HG03159 (cell line): ENCODE measurements at regions not wholly inside any gene's neighbourhood (a gene's known extent, or its start where the extent isn't known, plus 50 kb on each side); places are given as distances from the start of the nearest gene placed in this dataset.
"Not testable (repeated sequence)": the region's sequence is repeated elsewhere in the genome, so short reads cannot be mapped to it uniquely, and the experiment has no call there.

Experiments
- ATAC-seq: cut with Tn5 transposase; IDR thresholded peaks from one replicate; pipeline ENCODE4 v1.9.1; 2021; ENCODE audit warnings: mild to moderate bottlenecking, moderate library complexity; ENCODE audit not compliant: unreplicated experiment

- ATAC-seq, result no peak
Measured at GRCh38 chr5:67954351-67954750, 261.2 kb upstream of the PIK3R1 start.

DNA sequence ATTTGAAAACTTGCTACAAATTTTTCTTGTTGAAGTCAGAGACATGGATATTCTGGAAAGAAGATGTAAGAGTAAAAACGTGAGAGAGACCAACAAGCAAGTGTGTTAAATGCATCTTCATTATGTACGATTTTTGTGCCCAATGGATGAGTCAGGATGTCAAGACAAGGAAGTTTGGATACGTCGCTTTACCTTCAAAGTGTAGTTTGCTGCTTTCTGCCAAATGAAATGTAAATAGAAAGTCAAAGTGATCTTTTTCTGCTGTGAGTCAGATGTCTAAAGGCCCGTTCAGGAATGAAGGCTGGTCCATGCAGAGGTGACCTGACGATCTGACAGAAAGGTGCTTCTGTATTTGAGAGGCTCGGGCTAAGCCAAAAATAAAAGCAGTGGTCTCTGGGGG, 273.1 kb upstream of the PIK3R1 start:
- ATAC-seq, result no peak

- ATAC-seq, result no peak
Measured at GRCh38 chr5:67941614-67942401, 273.7 kb upstream of the PIK3R1 start.

GRCh38 chr5:67935908-67936566, 279.5 kb upstream of the PIK3R1 start:
- no peak for ATAC-seq

DNA sequence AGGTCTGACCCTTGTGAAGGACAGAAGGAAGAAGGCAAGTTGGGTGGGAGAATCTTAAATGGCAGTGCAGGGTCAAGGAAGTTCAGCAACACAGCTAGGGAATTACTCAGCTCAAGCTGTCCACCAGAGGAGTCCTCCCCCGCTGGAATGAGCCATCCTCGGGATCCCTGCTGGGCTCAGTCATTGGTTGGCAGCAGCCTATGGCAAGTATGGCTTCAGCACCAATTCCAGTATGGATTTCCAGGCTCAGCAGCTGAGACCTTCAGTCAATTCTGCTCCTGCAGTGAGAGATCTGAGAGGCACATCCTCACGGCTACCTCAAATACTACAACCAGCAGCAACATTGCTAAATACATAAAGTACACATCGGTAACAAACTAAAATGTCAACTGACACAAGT, 280.6 kb upstream of the PIK3R1 start:
- no peak for ATAC-seq

GRCh38 chr5:67925511-67925910, 290.0 kb upstream of the PIK3R1 start:
- no peak for ATAC-seq

DNA sequence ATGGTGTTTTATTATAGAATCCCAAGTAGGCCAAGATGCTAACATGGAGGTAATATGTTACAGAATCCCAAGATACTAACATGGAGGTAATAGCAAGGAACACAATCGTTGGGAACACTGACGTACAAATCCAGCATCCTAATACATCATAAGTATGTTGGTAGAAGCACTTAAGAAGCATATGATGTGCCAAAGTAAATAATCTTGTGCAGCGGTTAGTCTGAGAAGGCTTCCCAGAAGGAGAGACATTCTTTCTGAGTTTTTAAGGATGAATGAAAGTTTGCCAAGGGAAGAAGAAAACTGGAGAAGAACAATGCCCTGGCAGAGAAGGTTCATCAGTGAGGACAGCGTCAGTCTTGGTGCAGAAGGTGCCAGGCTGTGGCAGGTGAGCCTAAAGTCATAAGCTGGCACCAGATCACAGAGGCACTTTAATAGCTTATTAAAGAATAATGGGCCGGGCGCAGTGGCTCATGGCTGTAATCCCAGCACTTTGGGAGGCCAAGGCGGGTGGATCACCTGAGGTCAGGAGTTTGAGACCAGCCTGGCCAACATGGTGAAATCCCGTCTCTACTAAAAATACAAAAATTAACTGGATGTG, 294.5 kb upstream of the PIK3R1 start:
- ATAC-seq, result no peak

- not testable (repeated sequence) for ATAC-seq
Measured at GRCh38 chr5:67919532-67919931, 296.0 kb upstream of the PIK3R1 start.

GRCh38 chr5:67917561-67917960, 298.0 kb upstream of the PIK3R1 start:
- ATAC-seq, result no peak

- ATAC-seq, result no peak
Measured at GRCh38 chr5:67910546-67910945, 305.0 kb upstream of the PIK3R1 start.

DNA sequence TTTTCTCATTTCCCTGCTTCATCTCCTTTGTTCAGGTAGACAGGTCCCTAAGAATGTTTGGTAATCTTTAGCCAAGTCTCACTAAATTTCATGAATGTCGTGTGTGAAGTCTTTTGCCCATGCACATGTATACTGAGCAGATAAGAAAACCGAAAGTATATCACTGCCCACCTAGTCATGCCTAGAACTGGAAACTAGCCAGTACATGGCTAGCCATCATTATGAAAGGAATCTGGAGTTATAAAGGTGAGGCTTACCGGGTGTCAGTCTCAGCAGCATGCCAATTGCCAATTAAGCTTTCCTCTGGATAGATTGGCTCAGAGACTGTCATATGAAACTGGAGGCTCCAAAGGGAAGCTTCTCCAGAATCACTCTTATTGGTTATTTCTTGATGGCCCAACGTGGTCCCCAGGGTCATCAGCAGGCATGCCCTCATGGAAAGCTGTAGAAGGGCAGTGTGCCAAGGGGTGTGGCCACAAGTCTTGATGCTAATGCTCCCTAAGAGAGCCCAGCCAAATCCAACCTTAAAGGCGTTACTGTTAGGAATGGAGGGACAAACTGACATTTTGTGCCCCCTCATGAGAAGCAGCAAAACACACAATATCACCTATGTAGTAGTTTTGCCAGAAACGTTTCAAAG, 307.3 kb upstream of the PIK3R1 start:
- ATAC-seq, result no peak

GRCh38 chr5:67904366-67904765, 311.2 kb upstream of the PIK3R1 start:
- ATAC-seq, result no peak

- no peak for ATAC-seq
Measured at GRCh38 chr5:67903656-67904055, 311.9 kb upstream of the PIK3R1 start.

DNA sequence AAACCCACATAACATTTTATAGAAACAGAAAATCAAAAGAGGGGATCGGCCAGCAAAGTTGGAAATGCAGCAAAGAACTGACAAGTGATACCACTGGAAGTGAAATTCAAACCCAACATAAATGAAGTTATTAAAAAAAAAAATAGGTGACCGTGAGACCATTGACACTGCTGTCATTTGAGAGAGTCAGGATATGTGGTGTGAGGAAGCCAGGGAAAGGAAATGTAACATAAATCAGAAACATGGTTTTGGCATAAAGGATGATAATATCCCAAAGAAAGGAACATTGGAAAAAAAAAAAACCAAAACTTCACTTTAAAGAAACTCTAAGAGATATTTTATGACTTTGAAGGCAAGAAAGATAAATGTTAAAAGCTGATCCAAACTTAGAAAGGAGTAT, 312.4 kb upstream of the PIK3R1 start:
- ATAC-seq, result no peak

- ATAC-seq, result no peak
Measured at GRCh38 chr5:67902497-67902830, 313.1 kb upstream of the PIK3R1 start.

DNA sequence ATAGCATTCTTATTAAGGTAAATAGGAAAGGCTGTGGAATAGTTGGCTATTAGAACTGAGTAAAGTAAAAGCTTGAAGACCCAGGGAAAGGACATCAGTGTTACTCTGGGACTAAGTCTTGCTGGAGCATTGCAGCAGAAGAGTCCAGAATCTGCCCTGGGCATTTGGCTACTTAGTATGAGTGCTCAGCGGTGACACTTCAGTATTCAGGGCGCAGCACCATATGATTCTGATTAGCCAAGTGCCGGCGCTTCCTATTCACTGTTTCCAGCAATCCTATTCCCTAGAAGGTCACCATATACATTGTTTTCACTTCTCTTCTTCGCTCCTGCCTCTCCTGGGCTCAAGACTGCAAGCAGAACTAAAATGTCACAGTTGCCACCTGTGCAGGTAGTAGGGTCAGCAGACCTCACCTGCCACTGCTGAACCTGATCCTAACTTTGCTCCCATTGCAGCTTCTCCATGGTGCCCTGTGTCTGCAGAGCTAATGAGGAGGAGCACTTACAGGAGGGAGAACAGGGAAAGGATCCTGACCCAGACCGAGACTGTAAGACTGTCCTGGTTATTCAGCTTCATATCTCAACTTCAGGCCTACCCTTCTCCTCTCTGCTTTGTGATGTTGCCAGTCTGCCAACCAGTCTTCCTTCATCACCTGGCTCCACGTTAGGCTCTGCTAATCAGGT, 313.6 kb upstream of the PIK3R1 start:
- ATAC-seq, result no peak

DNA sequence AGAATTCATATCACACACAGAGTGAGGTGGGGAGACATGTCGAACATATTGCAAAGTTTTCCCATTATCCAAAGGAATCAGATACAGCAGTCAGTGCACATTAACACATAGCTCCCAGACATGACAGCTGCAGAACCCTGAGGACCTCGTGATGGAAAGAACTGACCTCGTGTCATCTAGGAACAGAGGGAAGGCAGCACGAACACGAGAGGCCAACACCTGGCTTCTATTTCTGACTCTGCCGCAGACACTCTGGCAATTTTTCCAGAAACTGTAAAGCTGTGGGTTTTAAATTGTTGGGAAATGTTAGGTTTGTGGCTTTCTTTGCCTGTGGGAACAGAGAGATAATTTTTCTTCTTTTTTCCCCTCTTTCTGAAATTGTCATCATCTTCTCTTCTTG, 315.0 kb upstream of the PIK3R1 start:
- ATAC-seq, result no peak

DNA sequence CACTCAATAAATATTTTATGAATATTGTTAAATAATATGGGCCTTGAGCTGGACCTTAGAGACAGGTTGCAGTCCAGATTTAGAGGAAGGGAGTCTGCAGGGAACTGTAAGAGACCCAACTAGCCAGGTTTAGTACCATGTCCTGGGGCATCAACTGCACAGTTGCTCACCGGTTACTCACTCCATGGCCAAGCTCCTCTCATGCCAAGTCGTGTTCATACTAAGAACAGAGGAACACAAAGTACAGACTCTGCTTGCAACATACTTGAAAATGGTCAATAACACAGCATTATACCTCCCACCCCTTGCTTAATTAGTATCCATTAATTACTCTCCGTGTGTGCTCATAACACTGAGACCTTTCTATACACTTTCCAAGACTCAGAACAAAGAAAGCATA, 317.6 kb upstream of the PIK3R1 start:
- no peak for ATAC-seq

GRCh38 chr5:67897431-67897830, 318.1 kb upstream of the PIK3R1 start:
- no peak for ATAC-seq

DNA sequence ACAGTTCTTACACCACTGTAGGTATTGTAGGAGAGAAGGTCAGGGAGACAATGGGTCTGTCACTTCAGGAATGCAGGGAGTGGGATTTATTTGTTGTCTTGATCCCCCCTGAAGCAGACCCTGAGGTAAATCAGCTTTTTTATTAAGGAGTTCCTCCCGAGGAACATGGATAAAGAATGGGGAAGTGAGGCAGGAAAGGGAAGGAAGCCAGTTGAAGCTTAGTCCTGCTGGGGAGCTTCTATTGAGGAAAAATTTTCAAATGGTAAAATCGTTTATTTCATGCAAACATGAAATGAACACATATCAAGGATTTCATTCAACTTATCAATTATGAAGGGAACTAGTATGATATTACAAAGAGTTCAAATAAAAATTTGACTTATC, 318.6 kb upstream of the PIK3R1 start:
- ATAC-seq, result no peak

- no peak for ATAC-seq
Measured at GRCh38 chr5:67896311-67896929, 319.1 kb upstream of the PIK3R1 start.
